ENCODE measurements at regions not wholly inside any gene's neighbourhood (a gene's known extent, or its start where the extent isn't known, plus 50 kb on each side); places are given as distances from the start of the nearest gene placed in this dataset.
"Not testable (repeated sequence)": the region's sequence is repeated elsewhere in the genome, so short reads cannot be mapped to it uniquely, and the experiment has no call there.

DNA sequence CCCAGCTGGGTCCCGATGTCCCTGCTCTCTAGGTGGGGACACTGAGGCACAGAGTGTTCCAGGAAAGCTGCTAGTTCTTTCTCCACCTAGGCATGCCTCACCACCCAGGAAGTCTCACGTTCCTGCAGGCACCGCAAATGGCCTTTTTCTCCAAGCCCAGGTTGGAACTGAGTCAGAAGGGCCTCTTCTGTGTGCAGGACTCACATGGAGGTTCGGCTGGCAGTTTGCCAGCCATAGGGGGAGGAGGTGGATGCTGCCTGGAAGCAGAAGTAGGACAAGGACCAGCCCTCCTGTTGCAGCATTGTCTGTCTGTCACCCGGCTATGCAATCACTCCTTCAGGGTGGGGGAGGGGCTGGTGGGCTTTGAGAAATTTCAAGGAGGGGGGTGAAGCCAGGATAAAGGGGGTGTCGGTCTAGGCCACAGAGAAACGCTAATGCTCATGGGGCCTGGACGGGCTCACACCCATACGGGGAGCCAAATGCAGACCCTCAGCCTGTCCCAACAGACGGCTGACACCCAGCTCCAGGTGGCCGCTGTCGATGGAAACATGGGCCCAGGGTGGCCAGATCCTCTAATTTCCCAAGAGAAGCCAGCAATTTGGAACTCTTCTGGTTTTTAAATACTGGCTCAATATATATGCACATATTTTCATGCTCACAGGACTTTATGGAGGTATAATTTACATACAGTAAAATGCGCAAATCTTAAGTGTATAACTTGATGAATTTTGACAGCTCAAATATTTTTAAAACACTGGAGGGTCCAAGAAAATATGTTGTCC, 120.5 kb downstream of the PHETA1 start:
- no peak for DNase-seq

DNA sequence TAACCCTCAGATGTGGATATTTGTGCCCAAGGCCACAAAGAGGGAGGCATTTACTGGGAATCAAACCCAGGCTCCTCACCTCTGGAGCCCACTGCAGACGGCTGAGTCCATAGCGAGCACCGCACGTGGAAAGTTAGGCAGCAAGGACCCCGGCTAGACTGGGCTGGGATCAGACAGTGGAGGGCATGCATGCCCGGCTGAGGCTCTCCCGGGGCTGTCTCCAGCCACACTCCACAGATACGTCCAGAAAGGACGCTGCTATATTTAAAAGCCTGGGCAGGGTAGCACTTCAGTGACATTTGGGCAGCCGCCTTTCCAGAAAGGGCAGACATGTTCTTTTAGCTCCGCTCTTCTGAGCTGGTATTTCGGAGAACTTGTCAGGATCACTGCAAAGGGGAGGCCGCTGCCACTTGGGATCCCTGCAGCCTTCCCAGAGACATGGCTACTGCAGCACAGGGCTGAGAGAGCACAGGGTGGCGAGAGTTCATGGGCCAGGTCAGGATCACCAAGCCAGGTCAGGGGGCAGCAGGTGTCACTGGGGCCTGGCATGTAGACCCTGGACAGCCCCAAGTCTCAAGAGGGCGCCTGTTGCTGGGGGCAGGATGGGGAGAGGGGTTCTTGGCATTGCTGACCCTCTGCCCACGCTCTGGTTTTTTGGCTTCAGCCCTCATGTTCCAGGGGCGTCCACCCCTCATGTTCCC, 121.7 kb downstream of the PHETA1 start:
- DNase-seq: no peak

DNA sequence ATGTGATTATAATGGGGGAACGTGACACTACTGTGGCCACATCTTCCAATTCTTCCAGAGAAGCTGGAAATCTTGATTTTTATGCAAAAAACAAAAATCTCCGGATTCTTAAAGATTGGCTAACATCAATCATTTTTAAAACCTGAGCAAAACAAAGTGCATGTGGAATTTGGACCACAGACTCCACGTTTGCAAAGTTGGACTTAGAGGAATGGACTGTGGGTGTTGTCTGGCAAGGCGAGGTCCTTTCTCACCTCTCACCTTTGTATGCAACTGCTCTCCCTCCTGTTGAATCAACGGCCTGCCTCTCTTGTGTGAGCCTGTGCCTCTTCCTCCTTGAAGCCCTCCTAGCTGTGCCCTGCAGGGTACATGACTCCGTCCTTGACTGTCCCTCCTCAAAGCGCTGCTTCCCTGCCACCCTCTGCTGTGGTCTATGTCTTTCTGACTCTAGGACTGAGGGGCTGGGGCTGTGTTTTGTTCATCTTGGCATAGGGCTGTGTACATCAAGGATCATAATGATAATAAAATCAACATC, 122.4 kb downstream of the PHETA1 start:
- no peak for DNase-seq

DNA sequence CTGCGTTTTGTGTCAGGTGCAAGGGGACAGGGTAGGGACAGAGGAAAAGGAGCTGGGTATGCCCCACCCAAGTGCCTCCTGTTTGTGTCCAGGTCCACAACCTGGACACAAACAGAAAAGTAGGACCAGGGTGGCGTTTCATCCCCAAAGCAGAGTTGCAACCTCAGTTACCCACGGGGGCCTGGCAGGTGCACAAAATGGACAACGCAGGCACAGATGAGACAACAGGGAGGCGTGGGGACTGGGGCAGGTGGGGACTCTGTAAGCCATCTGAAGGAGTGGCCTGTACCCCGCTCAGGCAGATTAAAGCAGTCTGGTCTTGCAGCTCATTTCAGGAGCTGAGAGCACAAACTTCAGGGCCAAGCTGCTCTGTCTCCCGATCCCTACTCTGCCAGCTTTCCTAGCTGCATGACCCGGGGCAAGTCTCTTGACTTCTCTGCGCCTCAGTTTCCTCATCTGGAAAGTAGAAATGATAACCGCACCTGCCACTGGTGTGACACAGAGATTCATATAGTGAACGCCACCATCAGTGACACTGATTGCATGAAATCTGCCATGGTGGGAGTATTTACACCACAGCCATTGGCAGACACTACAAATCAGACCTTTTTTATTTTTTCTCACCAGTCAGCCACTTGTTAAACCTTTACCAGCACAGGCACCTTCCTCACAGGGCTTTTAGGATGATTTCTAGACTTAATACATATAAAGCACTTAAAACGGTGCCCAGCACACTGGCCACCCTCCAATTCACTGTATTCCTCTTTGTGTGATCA, 123.0 kb downstream of the PHETA1 start:
- no peak for DNase-seq

DNA sequence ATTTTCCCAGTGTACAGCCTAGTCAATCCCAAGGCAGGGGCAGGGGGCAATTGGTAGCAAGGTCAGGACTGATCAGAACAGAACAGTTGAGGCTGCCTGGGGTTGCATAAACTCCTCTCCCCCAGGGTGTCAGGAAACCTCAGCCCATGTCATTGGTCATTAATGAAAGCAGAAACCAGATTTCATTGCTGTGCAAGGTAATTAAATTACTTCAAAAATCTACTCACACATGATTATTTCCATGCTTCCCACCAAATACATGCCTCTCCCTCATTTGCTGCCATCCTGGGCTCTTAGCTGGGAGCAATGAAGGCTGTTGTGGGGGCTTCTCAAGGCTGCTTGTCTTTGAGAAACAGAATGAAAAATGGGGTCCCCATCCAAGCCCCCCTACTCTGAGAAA, 124.2 kb downstream of the PHETA1 start:
- DNase-seq: no peak

DNA sequence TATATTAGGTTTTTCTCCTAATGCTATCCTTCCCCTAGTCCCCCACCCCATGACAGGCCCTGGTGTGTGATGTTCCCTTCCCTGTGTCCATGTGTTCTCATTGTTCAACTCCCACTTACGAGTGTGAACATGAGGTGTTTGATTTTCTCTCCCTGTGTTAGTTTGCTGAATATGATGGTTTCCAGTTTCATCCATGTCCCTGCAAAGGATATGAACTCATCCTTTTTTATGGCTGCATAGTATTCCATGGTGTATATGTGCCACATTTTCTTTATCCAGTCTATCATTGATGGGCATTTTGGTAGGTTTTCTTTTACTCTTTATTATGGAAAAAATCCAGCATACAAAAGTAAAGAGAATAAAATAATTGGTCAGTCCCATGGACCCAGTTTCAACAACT, 126.1 kb downstream of the PHETA1 start:
- DNase-seq: not testable (repeated sequence)

DNA sequence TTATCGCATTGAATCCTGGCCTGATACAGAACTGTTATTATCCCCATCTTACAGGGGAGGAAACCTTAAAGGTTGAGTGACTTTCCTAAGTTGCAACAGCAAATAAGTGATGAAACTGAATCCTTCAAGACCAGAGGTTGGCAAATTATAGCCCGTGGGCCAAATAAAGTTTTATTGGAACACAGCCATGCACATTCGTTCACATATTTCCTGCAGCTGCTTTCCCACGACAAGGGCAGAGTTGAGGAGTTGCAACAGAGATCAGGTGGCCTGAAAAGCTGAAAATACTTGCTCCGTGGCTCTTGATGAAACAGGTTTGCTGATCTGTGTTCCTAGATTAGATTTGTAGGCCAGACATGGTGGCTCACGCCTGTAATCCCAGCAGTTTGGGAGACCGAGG, 126.7 kb downstream of the PHETA1 start:
- no peak for DNase-seq

DNA sequence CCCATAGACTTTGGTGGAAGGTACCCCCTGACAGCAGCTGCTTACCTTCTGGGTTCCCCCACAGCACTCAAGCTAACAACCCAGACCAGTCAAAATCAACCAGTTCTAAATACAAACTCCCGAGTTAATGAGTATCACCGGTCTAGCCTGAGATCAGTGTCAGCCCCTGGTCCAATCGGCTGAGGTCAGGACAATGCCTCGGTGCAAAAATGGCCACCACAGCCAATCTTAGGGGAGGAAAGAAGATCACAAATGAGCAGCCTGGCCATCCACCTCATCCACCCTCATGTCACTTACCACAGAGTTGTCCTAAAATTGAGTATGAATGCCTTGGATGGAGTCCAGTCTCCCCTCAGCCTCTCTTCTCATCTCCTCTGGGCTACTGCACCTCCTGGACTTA, 128.5 kb downstream of the PHETA1 start:
- DNase-seq: no peak

DNA sequence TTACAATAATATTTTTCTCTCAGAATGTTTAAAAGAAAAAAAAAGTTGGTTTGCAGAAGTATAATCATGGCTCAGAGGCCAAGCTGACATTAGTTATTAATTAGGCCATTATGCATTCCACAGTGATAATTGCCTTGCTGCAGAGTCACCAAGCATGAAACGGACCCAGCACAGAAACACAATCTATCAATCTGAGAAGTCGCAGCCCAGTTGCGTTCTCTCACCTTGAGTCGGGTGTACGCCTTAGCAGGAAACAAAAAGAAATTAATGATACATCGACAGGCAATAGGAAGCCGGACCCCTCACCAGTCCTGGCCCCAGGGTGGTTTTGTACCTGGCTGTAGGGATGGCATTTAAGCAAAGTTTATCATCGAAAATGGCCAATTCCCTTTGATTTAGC, 129.7 kb downstream of the PHETA1 start:
- no peak for DNase-seq

DNA sequence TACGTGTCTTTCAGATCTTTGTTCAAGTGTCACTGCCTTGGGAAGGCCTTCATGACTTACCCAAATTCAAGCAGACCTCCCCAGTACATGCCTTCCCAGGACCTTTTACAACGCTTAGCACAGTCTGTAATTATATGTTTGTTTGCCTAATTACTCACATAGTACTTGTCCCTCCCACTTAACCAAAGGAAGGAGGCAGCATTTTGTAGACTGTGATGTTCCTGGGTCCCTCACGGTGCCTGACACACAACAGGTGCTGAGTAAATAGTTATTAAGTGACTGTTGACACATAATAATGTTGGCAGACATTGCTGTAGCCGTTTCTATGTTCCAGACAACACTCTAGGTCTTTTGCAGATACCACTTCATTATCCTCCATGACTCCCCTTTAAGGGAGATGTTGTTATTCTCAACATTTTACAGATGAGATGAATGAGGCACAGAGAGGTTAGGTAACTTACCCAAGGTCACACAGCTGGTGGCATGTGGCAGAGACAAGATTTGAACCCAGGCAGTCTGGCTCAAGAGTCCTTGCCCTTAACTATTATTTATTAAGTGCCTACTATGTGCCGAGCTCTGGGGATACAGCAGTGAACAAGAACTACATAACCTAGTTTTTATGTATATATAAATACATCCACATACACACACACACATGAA, 130.7 kb downstream of the PHETA1 start:
- DNase-seq: no peak

DNA sequence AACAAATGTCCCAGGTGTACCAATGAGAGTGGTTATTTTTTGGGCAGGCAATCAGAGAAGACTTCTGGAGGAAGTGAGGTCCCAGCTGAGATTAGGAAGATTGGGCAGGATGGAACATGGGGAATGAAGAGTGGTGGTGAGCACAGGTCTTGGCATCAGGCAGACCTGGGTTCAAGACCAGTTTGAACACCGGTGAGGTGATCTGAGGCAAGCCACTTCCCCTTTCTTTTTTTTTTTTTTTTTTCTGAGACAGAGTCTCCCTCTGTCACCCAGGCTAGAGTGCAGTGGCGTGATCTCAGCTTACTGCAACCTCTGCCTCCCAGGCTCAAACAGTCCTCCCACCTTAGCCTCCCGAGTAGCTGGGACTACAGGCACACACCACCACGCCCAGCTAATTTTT, 134.4 kb downstream of the PHETA1 start:
- DNase-seq: not testable (repeated sequence)

DNA sequence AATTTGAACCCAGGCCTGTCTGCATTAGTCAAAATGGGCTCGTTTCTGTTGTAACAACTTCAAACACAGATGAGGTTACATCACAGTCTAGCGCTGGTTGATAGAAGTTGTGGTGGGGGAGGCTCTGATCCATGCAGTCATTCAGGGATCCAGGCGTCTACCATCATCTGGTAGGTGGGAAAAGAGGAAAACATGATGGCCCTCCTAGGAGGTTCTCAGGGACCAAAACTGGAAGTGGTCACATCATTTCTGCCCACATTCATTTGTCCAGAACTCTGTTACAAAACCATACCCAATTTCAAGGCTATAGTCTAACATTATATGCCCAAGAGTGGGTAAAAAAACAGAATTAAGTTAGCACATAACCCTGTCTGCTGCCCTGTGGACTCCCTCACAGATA, 135.1 kb downstream of the PHETA1 start:
- no peak for DNase-seq

DNA sequence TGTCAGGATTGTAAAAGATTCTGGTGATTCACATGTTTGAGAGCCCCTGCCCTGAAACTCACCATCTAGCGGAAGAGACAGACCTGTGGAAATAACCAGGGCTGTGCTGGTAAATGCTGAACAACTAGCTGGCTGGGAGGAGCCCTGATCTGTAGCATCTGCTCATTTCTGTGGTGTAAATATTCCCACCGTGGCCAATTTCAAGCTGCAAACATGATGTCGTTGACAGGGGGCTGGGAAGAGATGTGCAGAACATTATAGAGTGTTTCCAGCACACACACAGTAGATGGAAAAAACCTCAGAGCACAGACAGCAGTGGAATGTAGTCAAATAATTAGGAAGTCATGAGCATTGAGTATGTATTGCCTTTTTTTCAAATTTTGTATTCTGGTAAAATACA, 138.2 kb downstream of the PHETA1 start:
- DNase-seq: no peak

DNA sequence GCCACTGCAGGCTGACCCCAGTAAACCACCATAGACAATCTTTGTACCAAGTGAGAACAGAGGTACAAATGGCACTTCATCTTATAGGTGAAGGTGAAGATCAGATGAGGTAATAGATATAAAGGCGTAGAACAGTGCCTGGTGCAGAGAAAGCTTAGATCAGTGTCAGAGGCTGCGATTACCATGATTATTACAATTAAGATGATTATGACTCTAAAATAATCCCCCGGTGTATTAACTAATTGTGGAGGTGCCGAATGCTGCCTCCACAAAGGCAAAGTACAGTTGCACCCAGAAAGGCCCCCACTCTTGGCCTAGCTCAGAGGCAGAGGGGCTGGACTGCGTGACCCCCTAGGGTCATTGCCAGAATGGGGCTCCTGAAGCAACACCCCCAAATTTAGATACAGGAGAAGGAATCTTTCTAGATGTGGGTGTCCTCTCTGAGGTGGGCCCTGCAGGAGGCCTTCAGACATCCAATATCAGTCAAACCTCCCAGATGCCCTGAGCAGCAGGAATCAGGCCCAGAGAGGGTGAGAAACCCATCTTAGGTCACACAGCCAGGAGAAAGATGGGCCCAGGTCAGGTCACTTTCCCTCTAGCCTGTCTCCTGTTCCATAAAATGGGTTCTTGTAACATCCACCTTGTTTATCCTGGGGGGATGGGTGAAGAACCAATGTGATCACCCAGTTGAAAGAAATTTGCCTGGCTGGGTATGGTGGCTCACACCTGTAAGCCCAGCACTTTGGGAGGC, 139.8 kb downstream of the PHETA1 start:
- no peak for DNase-seq

DNA sequence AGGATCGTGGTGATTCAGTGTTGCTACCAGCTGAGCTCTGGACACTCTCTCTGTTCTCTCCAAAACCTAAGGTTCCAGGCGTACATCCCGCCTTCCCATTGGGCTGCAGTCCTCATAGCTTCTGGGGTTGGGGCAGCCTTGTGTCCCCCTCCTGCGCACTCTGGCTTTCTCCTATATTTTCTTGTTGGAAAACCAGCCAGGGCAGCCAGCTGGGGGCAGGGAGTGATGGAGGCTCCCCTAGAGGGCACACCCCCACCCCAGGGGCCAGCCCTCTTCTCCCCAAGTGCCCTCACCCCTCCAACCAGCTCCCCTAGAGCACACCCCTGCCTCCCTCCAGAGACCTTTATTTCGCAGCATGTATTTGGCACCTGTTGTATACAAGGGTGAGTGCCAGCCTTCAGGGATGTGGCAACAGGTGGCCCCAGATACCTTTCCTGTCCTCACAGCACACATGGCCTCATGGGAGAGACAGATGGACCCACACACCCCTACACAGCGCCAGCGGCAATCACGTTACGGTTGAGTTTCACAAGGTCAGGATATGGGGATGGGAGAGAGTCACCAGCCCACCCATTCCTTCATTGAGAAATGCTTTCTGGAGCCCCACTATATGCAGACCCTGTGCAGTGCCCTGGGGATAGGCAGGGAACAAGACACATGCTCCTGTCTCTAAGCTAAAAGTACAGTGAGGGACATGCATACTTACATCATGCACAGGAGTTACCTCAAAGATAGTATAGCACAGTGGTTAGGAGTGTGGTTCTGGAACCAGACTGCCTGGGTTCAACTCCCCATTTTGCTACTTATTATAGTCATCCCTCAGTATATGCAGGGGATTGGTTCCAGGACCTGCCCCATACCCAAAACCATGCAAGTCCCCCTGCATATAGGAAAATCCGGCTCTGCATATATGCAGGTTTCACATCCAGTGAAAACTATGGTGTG, 141.1 kb downstream of the PHETA1 start:
- DNase-seq: no peak

DNA sequence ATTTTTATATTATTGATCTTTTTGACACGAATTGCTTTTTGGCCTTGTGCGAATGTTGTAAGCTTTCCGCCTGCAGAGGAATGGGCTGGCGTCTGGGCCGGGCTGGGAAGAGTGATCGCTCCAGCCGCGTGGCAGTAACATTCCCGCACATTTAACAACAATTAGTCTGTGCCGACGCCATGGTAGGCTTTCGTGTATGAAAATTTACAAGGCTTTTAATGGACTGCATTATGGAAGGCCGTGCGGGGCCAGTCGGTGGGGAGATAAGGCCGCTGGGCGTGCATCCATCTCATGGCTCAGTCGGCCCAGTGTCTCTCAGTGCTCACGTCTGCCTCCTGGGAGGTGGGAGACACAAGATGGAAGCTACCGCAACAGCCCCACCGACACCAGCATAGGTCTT, 142.2 kb downstream of the PHETA1 start:
- no peak for DNase-seq

DNA sequence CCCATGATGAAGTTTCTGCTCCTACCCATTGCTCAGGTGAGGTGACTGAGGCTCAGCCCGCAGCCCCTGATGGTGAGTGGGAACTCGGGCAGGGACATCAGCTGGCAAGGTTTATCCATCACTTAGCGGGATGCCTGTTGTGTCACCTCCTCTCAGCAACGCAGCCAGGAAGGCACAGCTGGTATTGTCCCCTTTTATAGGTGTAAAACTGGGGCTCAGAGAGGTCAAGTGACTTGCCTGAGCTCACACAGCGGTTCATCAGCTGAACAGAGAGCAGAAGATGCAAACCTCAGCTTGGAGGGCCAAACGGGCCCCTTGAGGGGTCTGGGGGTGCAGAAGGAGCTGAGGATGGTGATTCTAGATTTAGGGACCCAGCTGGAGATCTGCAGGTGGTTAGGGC, 143.6 kb downstream of the PHETA1 start:
- DNase-seq: no peak

DNA sequence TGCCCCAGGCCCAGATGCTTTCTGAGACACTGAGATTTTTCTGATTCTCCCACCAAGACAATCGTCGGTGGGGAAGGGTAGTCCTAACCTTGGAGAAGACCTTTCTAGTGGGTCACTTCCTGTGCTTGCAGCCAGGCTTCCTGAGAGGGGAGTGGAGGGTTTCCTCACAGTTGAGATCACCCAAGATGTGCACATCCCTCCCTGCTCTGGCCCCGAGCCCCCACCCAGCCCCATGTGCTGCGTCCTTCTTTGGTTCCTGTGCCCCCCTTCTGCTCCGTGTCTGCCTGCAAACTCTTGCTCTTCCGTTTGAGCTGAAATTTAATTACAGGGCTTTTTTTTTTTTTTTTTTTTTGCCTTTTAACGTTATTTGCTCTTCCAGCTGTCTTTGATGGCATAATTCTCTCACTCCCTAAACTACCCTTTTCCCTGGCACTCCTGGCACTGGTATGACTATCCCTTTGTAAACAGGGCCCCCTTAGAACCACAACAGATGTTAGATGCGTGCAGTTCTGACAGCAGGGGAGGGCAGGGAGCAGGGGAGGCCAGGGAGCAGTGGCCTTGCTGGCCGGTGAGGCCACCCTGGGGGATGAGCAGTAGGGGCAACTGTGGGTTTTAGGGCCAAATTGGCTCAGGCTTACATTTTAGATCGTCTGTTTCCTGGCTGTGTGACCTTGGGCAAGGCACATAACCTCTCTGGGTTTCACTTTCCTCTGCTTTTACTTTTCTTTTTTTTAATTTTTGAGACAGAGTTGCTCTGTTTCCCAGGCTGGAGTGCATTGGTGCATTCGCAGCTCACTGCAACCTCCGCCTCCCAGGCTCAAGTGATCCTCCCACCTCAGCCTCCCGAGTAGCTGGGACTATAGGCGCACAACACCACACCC, 144.5 kb downstream of the PHETA1 start:
- DNase-seq: no peak

DNA sequence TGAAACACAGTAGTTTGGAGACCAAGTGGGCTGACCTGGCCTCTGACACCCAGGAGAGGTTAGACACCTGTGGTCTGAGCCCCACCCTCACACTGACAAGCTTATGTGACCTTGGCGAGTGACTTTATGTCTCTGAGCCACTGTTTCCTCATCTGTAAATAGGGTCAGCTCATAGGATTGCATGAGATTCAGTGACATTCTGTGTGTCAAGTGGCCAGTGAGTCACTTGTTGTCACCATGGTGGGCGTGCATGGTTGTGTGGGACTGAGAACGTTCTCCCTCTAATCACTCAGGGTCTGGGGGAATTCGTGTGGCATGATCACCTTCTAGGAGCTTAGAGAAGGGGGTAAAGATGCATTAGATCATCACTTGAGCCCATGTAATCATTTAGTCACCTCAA, 146.4 kb downstream of the PHETA1 start:
- no peak for DNase-seq

DNA sequence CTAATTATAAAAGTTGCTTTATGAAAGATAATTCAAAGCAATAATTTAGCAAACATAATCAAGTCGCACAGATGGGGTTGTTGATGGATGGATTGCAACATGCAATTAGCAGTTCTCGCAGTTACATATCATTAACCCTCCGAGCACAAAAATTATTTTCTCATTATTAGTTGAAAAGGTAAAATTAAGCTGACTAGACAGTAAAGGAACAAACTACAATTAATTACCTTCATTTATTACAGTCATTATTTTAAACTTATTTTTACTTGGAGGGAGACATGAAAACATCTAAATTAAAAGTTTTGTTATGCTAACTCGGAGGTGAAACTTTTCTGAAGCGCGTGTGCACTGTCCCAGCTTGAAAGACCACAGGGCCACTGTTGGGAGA, 146.9 kb downstream of the PHETA1 start:
- DNase-seq: no peak
